K562 (cell line): ENCODE measurements at regions not wholly inside any gene's neighbourhood (a gene's known extent, or its start where the extent isn't known, plus 50 kb on each side); places are given as distances from the start of the nearest gene placed in this dataset.

Source experiments
- ATAC-seq: fragments of 200-7000 bp; cut with Tn5 transposase; 3 replicates; pipeline ENCODE4 v1.9.1; 2020; ENCODE audit warnings: moderate library complexity
- BruUV-seq: library from RNA; stranded (reverse); fragments of 400-500 nt; replicated peaks from 2 replicates; lab custom pipeline; 2021; lab: Mats Ljungman, UMichigan
- CTCF ChIA-PET: fragments of 300-600 bp; formaldehyde crosslinking; extraction: SDS; loops from one replicate; lab custom pipeline; 2021; ENCODE audit warnings: low intra/inter-chr PET ratio; lab: Yijun Ruan, JAX
- POLR2A ChIA-PET: fragments of 300-600, 350-650 bp; sonication (Branson Sonifier 250); formaldehyde crosslinking; extraction: SDS; loops from one replicate; lab custom pipeline; 2021; ENCODE audit warnings: antibody characterized with exemption, inconsistent platforms; lab: Yijun Ruan, JAX
- DNase-seq, 4 experiments: peaks; one replicate each; pipeline versions ENCODE4 v3.0.0 to v3.0.0-alpha.2; 2011 to 2018; ENCODE audit warnings: low spot score in 3 of 4, mixed read lengths in 3 of 4; ENCODE audit errors: extremely low read depth in 1 of 4
- FAIRE-seq: peaks from 2 replicates; lab custom pipeline; 2011; peaks lifted over from hg19 to GRCh38; lab: Jason Lieb, UNC
- H2AFZ ChIP-seq: 2 replicates; pipeline ENCODE4 v1.6.0; 2011; ENCODE audit warnings: low read depth, low read length, control low read depth, inconsistent platforms
- H3K27ac ChIP-seq: fragments of 200-600 bp; 3 replicates; pipeline ENCODE4 v1.8.0; 2011; ENCODE audit warnings: low read depth, mild to moderate bottlenecking, control low read depth, inconsistent platforms, low read length, moderate library complexity, mixed read lengths; ENCODE audit errors: extremely low read depth
- H3K27me3 ChIP-seq, 2 experiments: fragments of 300-600 bp in 1 of 2; 2 replicates in 1 of 2; 3 replicates in 1 of 2; pipeline versions ENCODE4 v1.6.0 to v1.8.0; 2011; ENCODE audit warnings: inconsistent platforms in 2 of 2, low read length in 2 of 2, mild to moderate bottlenecking in 1 of 2, mixed read lengths in 1 of 2, moderate library complexity in 1 of 2; ENCODE audit not compliant: control insufficient read depth in 2 of 2, insufficient read depth in 2 of 2
- H3K36me3 ChIP-seq: fragments of 300-600 bp; 3 replicates; pipeline ENCODE4 v1.8.0; 2011; ENCODE audit warnings: mild to moderate bottlenecking, low read length, inconsistent platforms; ENCODE audit not compliant: control insufficient read depth, insufficient read depth
- H3K4me1 ChIP-seq, 2 experiments: fragments of 200-600 bp in 1 of 2; replicated peaks in 1 of 2; 2 replicates in 1 of 2; 3 replicates in 1 of 2; pipeline versions ENCODE4 v1.5.1 to v1.8.0; 2011; ENCODE audit warnings: inconsistent platforms in 2 of 2, low read length in 2 of 2, mild to moderate bottlenecking in 1 of 2, mixed read lengths in 1 of 2, moderate library complexity in 1 of 2; ENCODE audit not compliant: control insufficient read depth in 2 of 2, insufficient read depth in 2 of 2
- H3K4me2 ChIP-seq: 2 replicates; pipeline ENCODE4 v1.6.1; 2011; ENCODE audit warnings: low read length, control low read depth, inconsistent platforms, mixed read lengths; ENCODE audit not compliant: insufficient read depth
- H3K4me3 ChIP-seq: fragments of 200-600 bp; sonication (generic), shearing (Covaris generic); 2 replicates; pipeline ENCODE4 v1.5.1; 2016; ENCODE audit warnings: control low read depth, inconsistent platforms
- H3K79me2 ChIP-seq: fragments of 200-600 bp; 3 replicates; pipeline ENCODE4 v1.8.0; 2011; ENCODE audit warnings: low read length, inconsistent platforms; ENCODE audit not compliant: control insufficient read depth, insufficient read depth
- H3K9ac ChIP-seq, 2 experiments: 2 replicates each; pipeline versions ENCODE4 v1.6.0 to v1.6.1; 2011; ENCODE audit warnings: low read depth in 2 of 2, low read length in 2 of 2, control low read depth in 1 of 2, inconsistent platforms in 1 of 2, mild to moderate bottlenecking in 1 of 2, mixed read lengths in 1 of 2; ENCODE audit not compliant: insufficient read depth in 1 of 2
- H3K9me1 ChIP-seq: one replicate; pipeline ENCODE4 v1.6.0; 2011; ENCODE audit warnings: inconsistent platforms, mild to moderate bottlenecking, low read length, moderate library complexity; ENCODE audit not compliant: control insufficient read depth, insufficient read depth
- H3K9me3 ChIP-seq: replicated peaks from 2 replicates; pipeline ENCODE4 v1.5.1; 2011; ENCODE audit warnings: low read depth, low read length, inconsistent platforms; ENCODE audit not compliant: control insufficient read depth, insufficient read depth
- H4K20me1 ChIP-seq: replicated peaks from 2 replicates; pipeline ENCODE4 v1.6.1; 2011; ENCODE audit warnings: low read length, inconsistent platforms, mixed read lengths; ENCODE audit not compliant: control insufficient read depth, insufficient read depth
- ARID4B ChIP-seq: sonication (generic); formaldehyde crosslinking; IDR thresholded peaks from 2 replicates; pipeline ENCODE4 v1.8.0; 2022; ENCODE audit warnings: mild to moderate bottlenecking, missing genetic modification reagents
- CLOCK ChIP-seq: fragments of 250-450 bp; sonication (Bioruptor Pico); IDR thresholded peaks from 2 replicates; pipeline ENCODE4 v1.4.0; 2020; ENCODE audit warnings: mild to moderate bottlenecking, moderate library complexity, borderline replicate concordance
- CTCFL ChIP-seq: IDR thresholded peaks from 2 replicates; pipeline ENCODE4 v1.6.1; 2011; ENCODE audit warnings: borderline replicate concordance, low read depth, mild to moderate bottlenecking, moderate library complexity, low read length; ENCODE audit not compliant: insufficient read depth, poor library complexity, severe bottlenecking
- DDX20 ChIP-seq: fragments of 450-650 bp; IDR thresholded peaks from 2 replicates; pipeline ENCODE4 v1.6.1; 2016; ENCODE audit warnings: missing genetic modification characterization, low read depth, mild to moderate bottlenecking, missing compliant biosample characterization, moderate library complexity
- DNMT1 ChIP-seq: fragments of 450-650 bp; IDR thresholded peaks from 2 replicates; pipeline ENCODE4 v1.6.1; 2016; ENCODE audit warnings: antibody characterized with exemption, mild to moderate bottlenecking
- FOS ChIP-seq: IDR thresholded peaks from 3 replicates; pipeline ENCODE4 v1.6.1; 2011; ENCODE audit not compliant: insufficient read length; ENCODE audit errors: extremely low read depth
- NUFIP1 ChIP-seq: fragments of 450-650 bp; IDR thresholded peaks from 2 replicates; pipeline ENCODE4 v1.6.1; 2018; ENCODE audit not compliant: partially characterized antibody
- PML ChIP-seq: IDR thresholded peaks from 2 replicates; pipeline ENCODE4 v1.6.1; 2012; ENCODE audit warnings: low read length, inconsistent platforms
- SMARCA5 ChIP-seq: fragments of 450-650 bp; IDR thresholded peaks from 2 replicates; pipeline ENCODE4 v1.6.1; 2016
- ZNF23 ChIP-seq: fragments of 250-450 bp; sonication (Bioruptor Pico); IDR thresholded peaks from 2 replicates; pipeline ENCODE4 v1.4.0; 2020; ENCODE audit warnings: mild to moderate bottlenecking
- ZNF232 ChIP-seq: sonication (generic); formaldehyde crosslinking; IDR thresholded peaks from 2 replicates; pipeline ENCODE4 v1.8.0; 2022; ENCODE audit warnings: mild to moderate bottlenecking, missing genetic modification reagents
- ZNF239 ChIP-seq: fragments of 250-450 bp; sonication (Bioruptor Pico); IDR thresholded peaks from 2 replicates; pipeline ENCODE4 v1.4.0; 2020; ENCODE audit warnings: mild to moderate bottlenecking
- WGBS: fragments of 100-300 bp; shearing (Covaris generic); methylation state at CpG from one replicate; pipeline ENCODE4 v1.1.6; 2016; ENCODE audit warnings: low coverage, mixed read lengths; ENCODE audit not compliant: insufficient coverage; ENCODE audit errors: missing lambda C conversion rate; 5-methylcytosine and 5-hydroxymethylcytosine counted together
- in situ Hi-C: fragments of 300-500 bp; cut with MboI; formaldehyde crosslinking; loops from 4 replicates; pipeline ENCODE4 v1.15.0; 2018; ENCODE audit warnings: inconsistent platforms, mixed read lengths
- intact Hi-C: fragments of 100-400 bp; cut with micrococcal nuclease; formaldehyde crosslinking; loops from 2 replicates; pipeline ENCODE4 v1.14.2; 2022

GRCh38 chr5:26388976-26389375 is 649.4 kb downstream of the CDH9 start:
- Histone ChIP-seq H3K36me3 (no peaks in the 10 kb centered on the region), H3K79me2 (no peaks in the 10 kb centered on the region), H3K4me2 (no peak overlapping the region), H3K4me1 (no peaks in the 10 kb centered on the region), H3K4me3 (no peak overlapping the region), H3K9ac (no peak overlapping the region), H3K9me3 (no peaks in the 10 kb centered on the region; the same call in 1 of the 2 replicates), H3K27me3 (no peaks in the 10 kb centered on the region), H3K9me1 (no peaks in the 10 kb centered on the region), H4K20me1 (no peaks in the 10 kb centered on the region), H2AFZ (no peak overlapping the region), H3K27ac (no peak overlapping the region)
- BruUV-seq = no TSS peak
- CTCF ChIA-PET = no interaction called here
- POLR2A ChIA-PET = no interaction called here
- FAIRE-seq (no peak), DNase-seq (no peak), ATAC-seq (no peak)
- 0% methylated on average over 1 of the region's 1 CpG for WGBS
- in situ Hi-C loops = no loop called here
- TF ChIP-seq ZNF239 (CRISPR knock-in tag) (no peak), CLOCK (CRISPR knock-in tag) (no peak), DDX20 (tag) (no peak), FOS (no peak), DNMT1 (no peak), NUFIP1 (no peak), ZNF23 (CRISPR knock-in tag) (no peak), ZNF232 (CRISPR knock-in tag) (no peak), ARID4B (CRISPR knock-in tag) (no peak), CTCFL (no peak), SMARCA5 (no peak), PML (no peak)
- intact Hi-C loops = no loop called here
